ENCODE measurements at regions not wholly inside any gene's neighbourhood (a gene's known extent, or its start where the extent isn't known, plus 50 kb on each side); places are given as distances from the start of the nearest gene placed in this dataset.

DNA sequence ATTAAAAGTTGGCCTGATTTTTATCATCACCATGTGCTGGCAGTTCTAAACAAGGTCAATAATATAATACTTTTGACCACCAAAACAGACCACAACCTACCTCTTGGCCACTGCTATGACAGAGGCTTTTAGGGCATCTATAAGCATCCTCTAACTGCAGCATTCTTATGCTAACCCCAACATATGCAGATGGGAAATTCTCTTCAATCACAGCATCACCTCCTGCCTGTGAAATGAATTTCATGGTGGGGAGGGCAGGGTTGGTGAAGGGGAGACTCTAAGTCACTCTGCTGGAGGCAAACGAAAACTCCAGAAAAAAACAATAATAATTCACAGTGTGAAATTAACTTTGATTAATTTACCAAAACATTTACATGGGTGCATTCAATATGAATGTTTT is 78.8 kb upstream of the FAR2 start:
- intact Hi-C loops (cut with DNase I) = loop anchor here (5.0 to 10.0 kb wide), 3 partner anchors 74 to 1734 kb away; partner anchors contain the start of gene FAR2

DNA sequence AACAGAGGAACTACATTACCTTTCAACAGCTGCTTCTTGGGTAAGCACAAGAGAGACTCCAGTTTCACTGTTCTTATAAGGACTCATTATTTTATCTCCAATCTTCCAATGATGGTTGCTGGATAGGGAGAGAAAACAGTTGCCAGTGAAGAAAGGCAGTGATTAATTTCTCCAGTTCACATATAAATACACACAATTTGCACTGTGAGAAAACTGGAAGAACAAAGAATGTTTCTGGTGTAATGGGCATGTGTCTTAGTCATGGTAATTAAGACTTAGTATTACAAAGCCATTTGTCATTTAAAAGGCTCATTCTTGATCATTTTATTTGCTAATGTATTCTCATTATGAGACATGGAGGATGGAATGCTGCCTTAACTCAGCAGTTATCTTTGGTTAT is 78.0 kb upstream of the FAR2 start:
- intact Hi-C loops (cut with DNase I) = loop anchor here (5.0 to 10.0 kb wide), 3 partner anchors 74 to 1734 kb away; partner anchors contain the start of gene FAR2
- Histone ChIP-seq H3K36me3 (no peaks in the 10 kb centered on the region), H3K4me1 (peaks cover 0 to 4% (median 1%) of the 10 kb centered on the region in 4 donors), H3K27me3 (no peaks in the 10 kb centered on the region), H3K9me3 (no peaks in the 10 kb centered on the region), H3K4me3 (no peak overlapping the region), H3K27ac (no peak overlapping the region)
- TF ChIP-seq POLR2AphosphoS5 (IDR thresholded peaks at IDR 0.05) (no peak), POLR2A (IDR thresholded peaks at IDR 0.05) (no peak), EP300 (IDR thresholded peaks at IDR 0.05) (no peak)
- TF ChIP-seq, protein P1, sequence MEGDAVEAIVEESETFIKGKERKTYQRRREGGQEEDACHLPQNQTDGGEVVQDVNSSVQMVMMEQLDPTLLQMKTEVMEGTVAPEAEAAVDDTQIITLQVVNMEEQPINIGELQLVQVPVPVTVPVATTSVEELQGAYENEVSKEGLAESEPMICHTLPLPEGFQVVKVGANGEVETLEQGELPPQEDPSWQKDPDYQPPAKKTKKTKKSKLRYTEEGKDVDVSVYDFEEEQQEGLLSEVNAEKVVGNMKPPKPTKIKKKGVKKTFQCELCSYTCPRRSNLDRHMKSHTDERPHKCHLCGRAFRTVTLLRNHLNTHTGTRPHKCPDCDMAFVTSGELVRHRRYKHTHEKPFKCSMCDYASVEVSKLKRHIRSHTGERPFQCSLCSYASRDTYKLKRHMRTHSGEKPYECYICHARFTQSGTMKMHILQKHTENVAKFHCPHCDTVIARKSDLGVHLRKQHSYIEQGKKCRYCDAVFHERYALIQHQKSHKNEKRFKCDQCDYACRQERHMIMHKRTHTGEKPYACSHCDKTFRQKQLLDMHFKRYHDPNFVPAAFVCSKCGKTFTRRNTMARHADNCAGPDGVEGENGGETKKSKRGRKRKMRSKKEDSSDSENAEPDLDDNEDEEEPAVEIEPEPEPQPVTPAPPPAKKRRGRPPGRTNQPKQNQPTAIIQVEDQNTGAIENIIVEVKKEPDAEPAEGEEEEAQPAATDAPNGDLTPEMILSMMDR (IDR thresholded peaks at IDR 0.05) = no peak
- no peak for DNase-seq

More for the DNA sequence above, 78.8 kb upstream of the FAR2 start:
- 0 to 49% methylated on average over 1 of the region's 1 CpG for WGBS, 2 donors
- Histone ChIP-seq H3K4me1 (peaks cover 0 to 5% (median 2%) of the 10 kb centered on the region in 4 donors), H3K4me3 (no peak overlapping the region), H3K9me3 (no peaks in the 10 kb centered on the region), H3K36me3 (no peaks in the 10 kb centered on the region), H3K27ac (no peak overlapping the region), H3K27me3 (no peaks in the 10 kb centered on the region)
- TF ChIP-seq POLR2A (IDR thresholded peaks at IDR 0.05) (no peak), POLR2AphosphoS5 (IDR thresholded peaks at IDR 0.05) (no peak), EP300 (IDR thresholded peaks at IDR 0.05) (no peak)
- TF ChIP-seq, protein P1 (IDR thresholded peaks at IDR 0.05) = no peak
- DNase-seq = no peak

DNA sequence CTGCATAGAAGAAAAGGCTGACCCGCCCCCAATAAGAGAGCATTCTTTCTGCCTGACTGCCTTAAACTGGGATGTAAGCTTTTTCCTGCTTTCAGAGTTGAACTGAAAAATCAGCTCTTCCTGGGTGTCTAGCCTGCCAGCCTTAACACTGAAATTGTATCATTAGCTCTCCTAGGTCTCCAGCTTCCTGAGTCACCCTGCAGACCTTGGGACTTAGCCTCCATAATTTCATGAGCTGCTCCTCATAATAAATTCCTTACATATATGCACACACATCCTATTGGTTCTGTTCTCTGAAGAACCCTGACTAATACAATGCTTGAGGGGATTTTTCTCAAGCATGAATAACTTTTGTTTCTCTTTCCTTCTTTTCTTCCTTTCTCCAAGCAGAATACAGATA is 76.4 kb upstream of the FAR2 start:
- Histone ChIP-seq H3K4me1 (no peaks in the 10 kb centered on the region), H3K36me3 (no peaks in the 10 kb centered on the region), H3K27ac (no peak overlapping the region), H3K27me3 (no peaks in the 10 kb centered on the region), H3K9me3 (no peaks in the 10 kb centered on the region), H3K4me3 (no peak overlapping the region)
- intact Hi-C loops (cut with DNase I) = loop anchor here (5.0 to 10.0 kb wide), 3 partner anchors 72 to 1732 kb away; partner anchors contain the start of gene FAR2
- no peak for DNase-seq
- WGBS, 2 donors = 88 to 89% methylated on average over 1 of the region's 1 CpG
- TF ChIP-seq, protein P1 (IDR thresholded peaks at IDR 0.05) = no peak
- no peak for TF ChIP-seq POLR2AphosphoS5 (IDR thresholded peaks at IDR 0.05)
- no peak for TF ChIP-seq POLR2A (IDR thresholded peaks at IDR 0.05)
- TF ChIP-seq EP300 (IDR thresholded peaks at IDR 0.05) = no peak

DNA sequence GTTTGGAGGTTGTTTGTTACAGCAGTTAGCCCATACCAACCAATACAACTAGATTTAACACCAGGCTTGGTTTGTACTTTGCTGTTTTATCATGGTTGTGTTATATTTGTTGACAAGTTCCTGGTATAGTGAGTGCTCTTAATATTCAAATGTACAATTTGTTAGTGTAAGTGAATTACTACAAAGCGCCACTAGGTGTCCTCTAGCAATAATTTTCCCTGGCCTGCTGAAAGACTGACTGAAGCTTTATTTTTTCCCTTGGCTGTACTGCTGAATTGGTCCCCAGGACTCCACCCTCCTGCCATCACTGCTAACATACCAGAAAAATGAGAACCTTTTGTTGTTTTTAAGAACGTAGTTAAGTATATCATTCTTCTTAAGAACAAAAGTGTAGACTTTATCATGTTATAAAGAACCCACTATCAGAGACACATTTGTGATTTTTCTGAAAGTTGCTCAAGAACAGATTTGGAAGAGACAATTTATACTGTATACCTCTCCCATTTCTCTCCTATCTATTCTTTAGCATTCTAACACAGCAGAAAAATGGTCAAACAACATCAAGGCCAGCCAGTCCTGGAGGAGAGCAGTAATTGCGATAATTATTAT is 75.3 kb upstream of the FAR2 start:
- DNase-seq = no peak
- Histone ChIP-seq H3K27ac (no peak overlapping the region), H3K9me3 (no peaks in the 10 kb centered on the region), H3K36me3 (no peaks in the 10 kb centered on the region), H3K27me3 (no peaks in the 10 kb centered on the region), H3K4me1 (no peaks in the 10 kb centered on the region), H3K4me3 (no peak overlapping the region)
- TF ChIP-seq, protein P1 (IDR thresholded peaks at IDR 0.05) = peak; percentile 30 to 73 (median 59)
- no peak for TF ChIP-seq POLR2A (IDR thresholded peaks at IDR 0.05)
- WGBS, 2 donors = 33 to 34% methylated on average over 3 of the region's 3 CpGs
- intact Hi-C loops (cut with DNase I) = loop anchor here (5.0 to 10.0 kb wide), 3 partner anchors 71 to 1731 kb away; partner anchors contain the start of gene FAR2

DNA sequence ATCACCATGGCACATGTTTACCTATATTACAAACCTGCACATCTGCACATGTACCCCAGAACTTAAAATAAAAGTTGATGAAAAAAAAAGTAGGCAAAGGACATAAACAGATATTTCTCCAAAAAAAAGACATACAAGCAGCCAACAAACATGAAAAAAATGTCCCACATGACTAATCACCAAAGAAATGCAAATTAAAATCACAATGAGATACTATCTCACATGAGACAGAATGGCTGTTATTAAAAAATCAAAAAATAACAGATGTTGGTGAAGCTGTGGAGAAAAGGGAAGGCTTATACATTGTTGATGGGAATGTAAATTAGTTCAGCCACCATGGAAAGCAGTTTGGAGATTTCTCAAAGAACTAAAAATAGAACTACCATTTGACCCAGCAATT is 68.0 kb upstream of the FAR2 start:
- TF ChIP-seq POLR2A (IDR thresholded peaks at IDR 0.05) (no peak), EP300 (IDR thresholded peaks at IDR 0.05) (no peak), POLR2AphosphoS5 (IDR thresholded peaks at IDR 0.05) (no peak)
- TF ChIP-seq, protein P1 (IDR thresholded peaks at IDR 0.05) = no peak
- Histone ChIP-seq H3K27me3 (no peaks in the 10 kb centered on the region), H3K4me1 (peaks cover 0 to 11% (median 5%) of the 10 kb centered on the region in 4 donors), H3K36me3 (no peaks in the 10 kb centered on the region), H3K4me3 (no peak overlapping the region), H3K27ac (no peak overlapping the region), H3K9me3 (no peaks in the 10 kb centered on the region)
- DNase-seq = no peak
- intact Hi-C loops (cut with DNase I) = no loop called here
